DND-41 (cell line): ENCODE measurements at regions not wholly inside any gene's neighbourhood (a gene's known extent, or its start where the extent isn't known, plus 50 kb on each side); places are given as distances from the start of the nearest gene placed in this dataset.

ENCODE experiments used
- ATAC-seq: fragments of 200-7000 bp; cut with Tn5 transposase; 3 replicates; pipeline ENCODE4 v1.9.1; 2021; ENCODE audit warnings: low read depth; ENCODE audit not compliant: insufficient read depth
- DNase-seq: peaks from one replicate; pipeline ENCODE4 v3.0.0-alpha.2; 2020
- H2AFZ ChIP-seq: 2 replicates; pipeline ENCODE4 v1.6.0; 2012; ENCODE audit warnings: low read depth, low read length
- H3K27ac ChIP-seq: 2 replicates; pipeline ENCODE4 v1.5.1; 2012; ENCODE audit warnings: low read length, inconsistent platforms
- H3K27me3 ChIP-seq: fragments of 200-600 bp; sonication (generic); 2 replicates; pipeline ENCODE4 v1.6.0; 2012; ENCODE audit warnings: low read length, mild to moderate bottlenecking, inconsistent platforms; ENCODE audit not compliant: insufficient read depth, poor library complexity
- H3K36me3 ChIP-seq: 2 replicates; pipeline ENCODE4 v1.5.1; 2012; ENCODE audit warnings: low read length, inconsistent platforms; ENCODE audit not compliant: insufficient read depth
- H3K4me1 ChIP-seq: 2 replicates; pipeline ENCODE4 v1.5.1; 2012; ENCODE audit warnings: mild to moderate bottlenecking, low read length; ENCODE audit not compliant: insufficient read depth
- H3K4me2 ChIP-seq: 2 replicates; pipeline ENCODE4 v1.6.0; 2012; ENCODE audit warnings: mild to moderate bottlenecking, moderate library complexity, low read length, inconsistent platforms; ENCODE audit not compliant: insufficient read depth
- H3K4me3 ChIP-seq, 2 experiments: fragments of 200-600 bp in 1 of 2; shearing (Covaris generic) in 1 of 2; 2 replicates each; pipeline ENCODE4 v1.5.1; 2012 to 2016; ENCODE audit warnings: inconsistent platforms in 2 of 2, low read length in 2 of 2, mild to moderate bottlenecking in 2 of 2, low read depth in 1 of 2, moderate library complexity in 1 of 2
- H3K79me2 ChIP-seq: 2 replicates; pipeline ENCODE4 v1.6.0; 2012; ENCODE audit warnings: low read length, inconsistent platforms; ENCODE audit not compliant: insufficient read depth
- H3K9ac ChIP-seq: 2 replicates; pipeline ENCODE4 v1.6.0; 2012; ENCODE audit warnings: low read depth, mild to moderate bottlenecking, inconsistent platforms, low read length, moderate library complexity
- H3K9me3 ChIP-seq: 2 replicates; pipeline ENCODE4 v1.5.1; 2012; ENCODE audit warnings: low read length, moderate library complexity, mild to moderate bottlenecking, inconsistent platforms; ENCODE audit not compliant: insufficient read depth, severe bottlenecking
- H4K20me1 ChIP-seq: 2 replicates; pipeline ENCODE4 v1.6.0; 2012; ENCODE audit warnings: low read length; ENCODE audit not compliant: insufficient read depth
- EZH2 ChIP-seq: IDR thresholded peaks from 3 replicates; pipeline ENCODE4 v1.6.1; 2012; ENCODE audit warnings: borderline replicate concordance, low read depth, mild to moderate bottlenecking, moderate library complexity, low read length, inconsistent platforms; ENCODE audit not compliant: severe bottlenecking
- TF ChIP-seq, protein P1 (sequence below): IDR thresholded peaks from 2 replicates; pipeline ENCODE4 v1.5.1; 2012; ENCODE audit warnings: borderline replicate concordance, low read length, moderate library complexity, mild to moderate bottlenecking; ENCODE audit not compliant: poor library complexity, severe bottlenecking; ENCODE audit errors: extremely low read depth

DNA sequence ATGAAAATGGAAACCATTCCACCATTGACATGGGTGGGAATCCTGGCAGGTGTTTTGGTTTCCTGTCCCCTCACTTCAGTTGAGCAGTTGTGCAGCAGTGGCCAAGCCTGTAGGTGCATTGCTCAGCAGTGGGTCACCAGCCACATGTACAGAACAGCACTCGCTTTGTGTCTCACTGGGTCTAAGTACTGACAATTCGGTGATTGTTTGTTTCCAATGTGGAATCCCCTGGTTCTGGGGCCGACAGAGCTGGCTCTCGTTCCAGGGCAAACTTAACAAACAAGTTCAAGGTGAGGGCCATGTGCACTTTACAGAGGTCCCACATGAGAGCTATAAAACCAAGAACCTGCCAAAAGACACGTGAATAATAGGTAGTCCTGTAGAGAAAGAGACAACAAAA, 54.1 kb upstream of the SPATA13 start:
- TF ChIP-seq, protein P1, sequence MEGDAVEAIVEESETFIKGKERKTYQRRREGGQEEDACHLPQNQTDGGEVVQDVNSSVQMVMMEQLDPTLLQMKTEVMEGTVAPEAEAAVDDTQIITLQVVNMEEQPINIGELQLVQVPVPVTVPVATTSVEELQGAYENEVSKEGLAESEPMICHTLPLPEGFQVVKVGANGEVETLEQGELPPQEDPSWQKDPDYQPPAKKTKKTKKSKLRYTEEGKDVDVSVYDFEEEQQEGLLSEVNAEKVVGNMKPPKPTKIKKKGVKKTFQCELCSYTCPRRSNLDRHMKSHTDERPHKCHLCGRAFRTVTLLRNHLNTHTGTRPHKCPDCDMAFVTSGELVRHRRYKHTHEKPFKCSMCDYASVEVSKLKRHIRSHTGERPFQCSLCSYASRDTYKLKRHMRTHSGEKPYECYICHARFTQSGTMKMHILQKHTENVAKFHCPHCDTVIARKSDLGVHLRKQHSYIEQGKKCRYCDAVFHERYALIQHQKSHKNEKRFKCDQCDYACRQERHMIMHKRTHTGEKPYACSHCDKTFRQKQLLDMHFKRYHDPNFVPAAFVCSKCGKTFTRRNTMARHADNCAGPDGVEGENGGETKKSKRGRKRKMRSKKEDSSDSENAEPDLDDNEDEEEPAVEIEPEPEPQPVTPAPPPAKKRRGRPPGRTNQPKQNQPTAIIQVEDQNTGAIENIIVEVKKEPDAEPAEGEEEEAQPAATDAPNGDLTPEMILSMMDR, result no peak
- no peak for TF ChIP-seq EZH2
- H3K36me3 ChIP-seq, result no peaks in the 10 kb centered on the region
- no peaks in the 10 kb centered on the region for H3K27me3 ChIP-seq
- H4K20me1 ChIP-seq, result no peaks in the 10 kb centered on the region
- H3K27ac ChIP-seq, result no peak overlapping the region
- H2AFZ ChIP-seq, result no peak overlapping the region
- ATAC-seq (no peak), DNase-seq (no peak)
- no peaks in the 10 kb centered on the region for H3K4me1 ChIP-seq
- no peaks in the 10 kb centered on the region for H3K79me2 ChIP-seq
- H3K9ac ChIP-seq, result no peak overlapping the region
- no peak overlapping the region for H3K4me2 ChIP-seq
- H3K9me3 ChIP-seq, result no peaks in the 10 kb centered on the region
- no peak overlapping the region for H3K4me3 ChIP-seq

DNA sequence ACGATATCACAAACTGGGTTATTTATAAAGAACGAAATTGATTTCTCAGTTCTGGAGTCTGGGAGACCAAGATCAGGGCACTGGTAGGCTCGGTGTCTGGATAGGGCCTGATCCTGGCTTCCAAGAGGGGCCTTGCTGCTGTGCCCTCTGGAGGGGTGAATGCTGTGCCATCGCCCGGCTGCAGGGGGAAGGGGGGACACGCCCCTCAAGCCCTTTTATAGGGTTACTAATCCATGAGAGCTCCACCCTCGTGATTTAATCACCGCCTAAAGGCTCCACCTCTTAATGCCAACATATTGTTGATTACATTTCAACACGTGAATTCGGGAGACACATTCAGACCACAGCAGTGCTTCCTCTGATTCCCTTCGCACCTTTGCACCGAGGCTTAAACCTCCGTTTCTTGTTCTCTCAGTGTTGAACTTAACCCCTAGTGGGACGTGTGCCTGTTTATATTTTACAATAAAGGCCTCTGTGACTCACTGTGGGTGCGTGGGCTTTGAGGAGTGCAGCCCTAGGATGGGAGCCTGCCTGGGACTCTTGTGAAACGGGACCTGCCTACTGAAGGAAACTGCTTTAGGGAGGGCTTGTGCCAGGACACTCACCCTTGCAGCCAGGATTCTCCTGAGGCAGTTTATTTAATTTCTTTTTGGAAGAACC, 52.4 kb upstream of the SPATA13 start:
- H2AFZ ChIP-seq, result no peak overlapping the region
- ATAC-seq, result no peak
- H3K79me2 ChIP-seq, result no peaks in the 10 kb centered on the region
- H3K4me1 ChIP-seq, result no peaks in the 10 kb centered on the region
- TF ChIP-seq, protein P1, result no peak
- no peak for TF ChIP-seq EZH2
- H3K27ac ChIP-seq, result no peak overlapping the region
- no peaks in the 10 kb centered on the region for H3K36me3 ChIP-seq
- no peak for DNase-seq
- H3K9me3 ChIP-seq, result no peaks in the 10 kb centered on the region
- H3K9ac ChIP-seq, result no peak overlapping the region
- no peak overlapping the region for H3K4me2 ChIP-seq
- H4K20me1 ChIP-seq, result no peaks in the 10 kb centered on the region
- H3K4me3 ChIP-seq, result no peak overlapping the region
- no peaks in the 10 kb centered on the region for H3K27me3 ChIP-seq

DNA sequence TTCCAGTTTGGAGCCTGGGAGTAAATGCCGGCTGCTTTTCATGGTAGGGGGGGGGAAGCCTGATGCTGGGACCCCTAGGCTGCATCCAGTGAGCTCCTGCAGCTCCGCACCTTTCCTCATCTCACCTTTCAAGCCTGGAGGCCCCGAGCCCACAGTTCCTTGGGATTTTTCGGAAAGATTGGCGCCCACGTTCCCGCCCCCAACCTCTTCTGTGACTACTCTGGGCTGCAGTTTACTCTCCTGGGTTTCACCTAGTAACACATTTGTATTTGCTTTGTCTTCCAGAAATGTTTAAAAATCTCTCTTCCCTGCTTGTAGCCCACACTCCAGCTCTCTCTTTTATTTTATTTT, 51.9 kb upstream of the SPATA13 start:
- Histone ChIP-seq H3K36me3 (no peaks in the 10 kb centered on the region), H3K27me3 (no peaks in the 10 kb centered on the region), H3K4me2 (no peak overlapping the region), H3K27ac (no peak overlapping the region), H4K20me1 (no peaks in the 10 kb centered on the region), H3K4me3 (no peak overlapping the region), H2AFZ (no peak overlapping the region), H3K9ac (no peak overlapping the region), H3K9me3 (no peaks in the 10 kb centered on the region), H3K79me2 (no peaks in the 10 kb centered on the region), H3K4me1 (no peaks in the 10 kb centered on the region)
- no peak for TF ChIP-seq EZH2
- TF ChIP-seq, protein P1, result no peak
- DNase-seq, result no peak
- ATAC-seq, result no peak
